Uterus (tissue), 3 donors: ENCODE measurements at regions not wholly inside any gene's neighbourhood (a gene's known extent, or its start where the extent isn't known, plus 50 kb on each side); places are given as distances from the start of the nearest gene placed in this dataset.

Experiments
- DNase-seq, 2 donors: peaks; one replicate each; pipeline ENCODE4 v3.0.0-alpha.2; 2019 to 2020
- H3K27ac ChIP-seq, 2 donors: fragments of 200-600 bp; sonication (generic); 1 replicate in 1 of 2; 2 replicates in 1 of 2; pipeline ENCODE4 v1.5.1; 2016 to 2018
- H3K27me3 ChIP-seq, 2 donors: fragments of 200-600 bp; sonication (generic); one replicate each; pipeline ENCODE4 v1.5.1; 2018 to 2019; ENCODE audit warnings: control low read depth in 1 of 2
- H3K36me3 ChIP-seq, 2 donors: fragments of 200-600 bp; sonication (generic); one replicate each; pipeline ENCODE4 v1.5.1; 2019; ENCODE audit warnings: control low read depth in 1 of 2
- H3K4me1 ChIP-seq, 2 donors: fragments of 200-600 bp; sonication (generic); one replicate each; pipeline ENCODE4 v1.5.1; 2018 to 2019; ENCODE audit warnings: control low read depth in 1 of 2
- H3K4me3 ChIP-seq, 2 donors: fragments of 200-600 bp; sonication (generic); 1 replicate in 1 of 2; 2 replicates in 1 of 2; pipeline ENCODE4 v1.5.1; 2018 to 2019; ENCODE audit warnings: mild to moderate bottlenecking in 1 of 2
- H3K9me3 ChIP-seq, 2 donors: fragments of 200-600 bp; sonication (generic); one replicate each; pipeline ENCODE4 v1.5.1; 2019; ENCODE audit warnings: control low read depth in 1 of 2
- POLR2A ChIP-seq, 2 donors: fragments of 450-650 bp; IDR thresholded peaks; one replicate each; pipeline ENCODE4 v1.6.1; 2016; ENCODE audit warnings: antibody characterized with exemption in 2 of 2, mild to moderate bottlenecking in 1 of 2, moderate library complexity in 1 of 2
- intact Hi-C: fragments of 100-400 bp; cut with DNase I; formaldehyde crosslinking; loops from one replicate; pipeline ENCODE4 v1.15.1; 2023; ENCODE audit warnings: low total_unique reads
- TF ChIP-seq, protein P1 (sequence below), 4 experiments: fragments of 200-600 bp in 2 of 4; fragments of 450-650 bp in 2 of 4; sonication (generic) in 2 of 4; IDR thresholded peaks; one replicate each; pipeline ENCODE4 v1.5.1; 2016 to 2019; ENCODE audit warnings: antibody characterized with exemption in 4 of 4, mild to moderate bottlenecking in 2 of 4, moderate library complexity in 1 of 4
- donor health status: DM: yes; HTN: yes; CAD: no.

DNA sequence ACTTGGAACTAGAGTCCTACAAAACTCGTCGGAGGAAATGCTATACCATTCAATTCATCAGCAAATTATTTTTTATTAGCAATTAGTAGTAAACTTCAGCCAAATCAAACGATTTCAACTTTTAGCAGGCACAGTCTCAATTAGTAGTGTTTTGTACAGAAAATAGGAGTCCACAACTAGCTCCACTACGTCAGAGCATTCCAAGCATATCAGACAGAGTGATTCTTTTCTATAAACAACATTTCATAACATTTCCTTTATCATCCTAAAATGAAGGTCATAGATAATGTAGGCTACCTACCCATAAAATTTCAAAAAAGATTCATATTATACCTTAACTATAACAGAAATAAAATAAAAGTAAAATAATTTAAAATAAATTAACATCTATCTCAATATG, 169.9 kb downstream of the KIF18A start:
- no peaks in the 10 kb centered on the region for H3K9me3 ChIP-seq
- DNase-seq, result no peak
- no peak overlapping the region for H3K4me3 ChIP-seq
- H3K4me1 ChIP-seq, result no peaks in the 10 kb centered on the region
- intact Hi-C loops, result no loop called here
- no peaks in the 10 kb centered on the region for H3K27me3 ChIP-seq
- H3K36me3 ChIP-seq, result no peaks in the 10 kb centered on the region
- TF ChIP-seq, protein P1, sequence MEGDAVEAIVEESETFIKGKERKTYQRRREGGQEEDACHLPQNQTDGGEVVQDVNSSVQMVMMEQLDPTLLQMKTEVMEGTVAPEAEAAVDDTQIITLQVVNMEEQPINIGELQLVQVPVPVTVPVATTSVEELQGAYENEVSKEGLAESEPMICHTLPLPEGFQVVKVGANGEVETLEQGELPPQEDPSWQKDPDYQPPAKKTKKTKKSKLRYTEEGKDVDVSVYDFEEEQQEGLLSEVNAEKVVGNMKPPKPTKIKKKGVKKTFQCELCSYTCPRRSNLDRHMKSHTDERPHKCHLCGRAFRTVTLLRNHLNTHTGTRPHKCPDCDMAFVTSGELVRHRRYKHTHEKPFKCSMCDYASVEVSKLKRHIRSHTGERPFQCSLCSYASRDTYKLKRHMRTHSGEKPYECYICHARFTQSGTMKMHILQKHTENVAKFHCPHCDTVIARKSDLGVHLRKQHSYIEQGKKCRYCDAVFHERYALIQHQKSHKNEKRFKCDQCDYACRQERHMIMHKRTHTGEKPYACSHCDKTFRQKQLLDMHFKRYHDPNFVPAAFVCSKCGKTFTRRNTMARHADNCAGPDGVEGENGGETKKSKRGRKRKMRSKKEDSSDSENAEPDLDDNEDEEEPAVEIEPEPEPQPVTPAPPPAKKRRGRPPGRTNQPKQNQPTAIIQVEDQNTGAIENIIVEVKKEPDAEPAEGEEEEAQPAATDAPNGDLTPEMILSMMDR (IDR thresholded peaks at IDR 0.05), result no peak
- TF ChIP-seq POLR2A (IDR thresholded peaks at IDR 0.05), result no peak
- H3K27ac ChIP-seq, result no peak overlapping the region

DNA sequence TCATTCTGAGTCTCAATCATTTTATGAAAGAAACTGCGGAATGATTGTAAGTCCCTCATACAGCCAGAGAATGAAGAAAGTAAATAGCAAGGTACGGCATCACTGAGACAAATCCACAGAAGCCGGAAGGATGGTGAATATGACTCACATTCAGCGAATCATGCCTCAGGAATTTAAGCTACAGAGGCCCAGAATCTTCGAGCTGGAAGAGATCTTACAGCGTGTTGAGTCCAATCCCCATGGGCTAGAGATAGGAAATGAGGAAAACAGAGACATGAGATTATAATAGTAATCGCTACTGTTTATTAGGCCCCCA, 173.2 kb downstream of the KIF18A start:
- no peak for TF ChIP-seq POLR2A (IDR thresholded peaks at IDR 0.05)
- TF ChIP-seq, protein P1 (IDR thresholded peaks at IDR 0.05), result no peak
- no peaks in the 10 kb centered on the region for H3K36me3 ChIP-seq
- H3K4me3 ChIP-seq, result no peak overlapping the region
- H3K27me3 ChIP-seq, result no peaks in the 10 kb centered on the region
- intact Hi-C loops, result no loop called here
- H3K27ac ChIP-seq, result no peak overlapping the region
- DNase-seq, result no peak
- H3K9me3 ChIP-seq, result no peaks in the 10 kb centered on the region
- no peaks in the 10 kb centered on the region for H3K4me1 ChIP-seq

DNA sequence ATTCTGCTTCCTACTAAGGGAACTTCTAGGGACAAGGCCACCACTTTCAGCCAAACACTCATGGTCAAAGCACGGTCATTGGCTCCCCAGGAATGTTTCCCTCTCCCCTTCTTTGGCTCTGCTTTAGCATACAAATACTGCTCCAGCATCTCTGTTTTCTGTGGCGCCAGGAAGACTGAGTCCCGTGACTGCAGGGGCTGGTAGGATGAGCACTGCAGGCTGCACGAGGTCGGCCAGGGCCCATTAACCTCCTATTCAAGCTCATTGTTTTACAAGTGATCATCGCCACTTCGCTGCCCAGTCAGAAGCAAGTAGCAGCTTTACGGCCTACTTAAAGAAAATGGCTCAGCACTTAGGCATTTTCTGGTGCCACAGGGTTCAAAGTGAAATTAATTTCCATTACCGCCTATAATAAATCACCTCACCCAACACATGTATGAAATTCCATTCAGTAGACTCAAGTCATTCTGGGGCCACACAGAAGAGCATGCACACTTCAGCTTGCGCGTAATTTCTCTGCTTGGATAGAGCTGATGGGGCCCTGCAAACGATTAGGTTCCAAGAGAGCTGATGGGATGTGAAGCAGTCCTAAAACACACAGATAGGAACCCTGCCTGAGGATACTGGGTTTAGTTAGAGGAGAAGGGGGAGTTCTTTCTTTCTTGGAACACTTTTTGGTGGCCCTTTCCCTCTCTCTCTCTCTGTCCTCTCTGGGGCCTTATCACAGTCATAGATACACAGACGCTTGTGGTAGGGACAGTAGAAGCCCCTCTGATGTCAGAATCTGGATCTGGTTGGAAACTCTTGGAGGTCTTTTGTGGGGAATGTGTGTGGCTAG, 173.7 kb downstream of the KIF18A start:
- Histone ChIP-seq H3K9me3 (no peaks in the 10 kb centered on the region), H3K4me3 (no peak overlapping the region), H3K36me3 (no peaks in the 10 kb centered on the region), H3K27me3 (no peaks in the 10 kb centered on the region), H3K4me1 (no peaks in the 10 kb centered on the region), H3K27ac (no peak overlapping the region)
- intact Hi-C loops, result no loop called here
- peak; percentile 14 to 31 for DNase-seq
- no peak for TF ChIP-seq POLR2A (IDR thresholded peaks at IDR 0.05)
- TF ChIP-seq, protein P1 (IDR thresholded peaks at IDR 0.05), result no peak

DNA sequence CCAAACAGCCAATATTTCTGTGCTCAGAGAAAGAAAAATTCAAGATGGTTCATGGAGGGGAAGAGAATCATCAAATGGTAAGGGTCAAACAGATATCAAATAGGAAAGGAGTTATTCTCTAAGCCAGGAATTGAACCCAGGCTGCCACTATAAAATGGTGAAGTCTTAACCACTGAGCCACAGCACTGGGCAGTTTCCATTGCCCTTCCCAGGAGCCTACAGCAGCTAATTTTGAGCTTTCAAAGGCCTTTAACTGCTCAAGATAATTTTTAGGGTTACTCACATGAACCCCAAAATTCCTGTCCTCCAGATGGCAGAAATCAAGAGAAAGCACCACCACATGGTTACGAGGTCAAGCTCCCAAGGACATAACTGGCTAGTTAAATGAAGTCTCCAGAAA, 176.2 kb downstream of the KIF18A start:
- Histone ChIP-seq H3K4me1 (no peaks in the 10 kb centered on the region), H3K9me3 (no peaks in the 10 kb centered on the region), H3K27ac (no peak overlapping the region), H3K4me3 (no peak overlapping the region), H3K27me3 (no peaks in the 10 kb centered on the region), H3K36me3 (no peaks in the 10 kb centered on the region)
- TF ChIP-seq POLR2A (IDR thresholded peaks at IDR 0.05), result no peak
- TF ChIP-seq, protein P1 (IDR thresholded peaks at IDR 0.05), result no peak
- intact Hi-C loops, result no loop called here
- DNase-seq, result no peak

DNA sequence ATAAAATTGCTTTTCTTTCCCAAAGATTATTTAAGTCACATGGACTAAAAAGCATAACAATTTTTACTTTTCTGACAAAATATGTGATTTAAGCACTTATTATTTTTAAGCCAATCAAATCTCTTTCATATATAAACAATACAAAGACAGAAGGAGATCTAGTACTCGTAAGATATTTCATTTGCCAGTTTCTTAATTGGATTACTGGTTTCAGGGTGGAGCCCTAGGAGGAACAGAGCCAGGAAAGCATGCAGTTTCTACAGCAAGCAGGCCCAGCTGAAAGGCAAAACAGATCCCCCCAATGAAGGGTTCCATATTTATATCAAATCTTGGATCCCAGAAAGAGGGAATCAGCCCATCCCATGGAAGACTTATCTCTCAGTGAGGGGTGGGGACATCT, 177.0 kb downstream of the KIF18A start:
- Histone ChIP-seq H3K27me3 (no peaks in the 10 kb centered on the region), H3K36me3 (no peaks in the 10 kb centered on the region), H3K4me1 (no peaks in the 10 kb centered on the region), H3K27ac (no peak overlapping the region), H3K4me3 (no peak overlapping the region), H3K9me3 (no peaks in the 10 kb centered on the region)
- DNase-seq, result no peak
- intact Hi-C loops, result no loop called here
- no peak for TF ChIP-seq POLR2A (IDR thresholded peaks at IDR 0.05)
- TF ChIP-seq, protein P1 (IDR thresholded peaks at IDR 0.05), result no peak
